Ishikawa (cell line): ENCODE measurements at regions not wholly inside any gene's neighbourhood (a gene's known extent, or its start where the extent isn't known, plus 50 kb on each side); places are given as distances from the start of the nearest gene placed in this dataset.

Source experiments
- CEBPB ChIP-seq: IDR thresholded peaks from 2 replicates; pipeline ENCODE4 v1.6.1; 2012
- CREB1 ChIP-seq: IDR thresholded peaks from 2 replicates; pipeline ENCODE4 v1.6.1; 2012; ENCODE audit warnings: low read depth
- EP300 ChIP-seq: IDR thresholded peaks from 2 replicates; pipeline ENCODE4 v1.6.1; 2012; ENCODE audit warnings: borderline replicate concordance
- MAX ChIP-seq: IDR thresholded peaks from 2 replicates; pipeline ENCODE4 v1.6.1; 2012
- RAD21 ChIP-seq: IDR thresholded peaks from 2 replicates; pipeline ENCODE4 v1.6.1; 2012; ENCODE audit warnings: low read depth
- TAF1 ChIP-seq: IDR thresholded peaks from 2 replicates; pipeline ENCODE4 v1.6.1; 2012; ENCODE audit warnings: low read depth, mild to moderate bottlenecking
- TEAD4 ChIP-seq: IDR thresholded peaks from 2 replicates; pipeline ENCODE4 v1.6.1; 2012
- YY1 ChIP-seq: IDR thresholded peaks from 2 replicates; pipeline ENCODE4 v1.6.1; 2012; ENCODE audit warnings: low read depth
- ZBTB7A ChIP-seq: IDR thresholded peaks from 2 replicates; pipeline ENCODE4 v1.6.1; 2012; ENCODE audit warnings: low read depth

GRCh38 chr11:15629690-15630321, 515.1 kb downstream of the INSC start:
- no peak for TF ChIP-seq TEAD4
- no peak for TF ChIP-seq TAF1
- no peak for TF ChIP-seq ZBTB7A
- no peak for TF ChIP-seq MAX
- TF ChIP-seq EP300: no peak
- TF ChIP-seq RAD21: peak; percentile 76
- TF ChIP-seq CEBPB: no peak
- TF ChIP-seq CREB1: no peak
- TF ChIP-seq YY1: no peak
